GM23338 (cell line): ENCODE measurements at regions not wholly inside any gene's neighbourhood (a gene's known extent, or its start where the extent isn't known, plus 50 kb on each side); places are given as distances from the start of the nearest gene placed in this dataset.

ENCODE experiments used
- CREB1 ChIP-seq: fragments of 250-450 bp; sonication (Bioruptor Pico); IDR thresholded peaks from 2 replicates; pipeline ENCODE4 v1.5.0; 2020; ENCODE audit warnings: low read depth, mild to moderate bottlenecking, moderate library complexity
- EZH2 ChIP-seq: fragments of 200-600 bp; sonication (generic); IDR thresholded peaks from one replicate; pipeline ENCODE4 v1.8.0; 2017; ENCODE audit warnings: antibody characterized with exemption, mild to moderate bottlenecking, low read depth; ENCODE audit not compliant: unreplicated experiment
- EZH2phosphoT487 ChIP-seq: fragments of 200-600 bp; sonication (generic); IDR thresholded peaks from one replicate; pipeline ENCODE4 v1.8.1; 2018; ENCODE audit warnings: antibody characterized with exemption; ENCODE audit not compliant: unreplicated experiment
- JUNB ChIP-seq: IDR thresholded peaks from one replicate; pipeline ENCODE4 v1.6.1; 2016; ENCODE audit warnings: antibody characterized with exemption; ENCODE audit not compliant: unreplicated experiment
- NANOG ChIP-seq: IDR thresholded peaks from 2 replicates; pipeline ENCODE4 v1.6.1; 2016; ENCODE audit warnings: antibody characterized with exemption, borderline replicate concordance
- POLR2AphosphoS5 ChIP-seq: IDR thresholded peaks from 2 replicates; pipeline ENCODE4 v1.6.1; 2016; ENCODE audit warnings: antibody characterized with exemption, low read depth
- ZNF114 ChIP-seq: fragments of 250-450 bp; sonication (Bioruptor Pico); IDR thresholded peaks from 2 replicates; pipeline ENCODE4 v1.5.0; 2020; ENCODE audit warnings: mild to moderate bottlenecking, moderate library complexity
- ZNF331 ChIP-seq: fragments of 250-450 bp; sonication (Bioruptor Pico); IDR thresholded peaks from 2 replicates; pipeline ENCODE4 v1.5.0; 2020; ENCODE audit warnings: low read depth, mild to moderate bottlenecking, moderate library complexity
- TF ChIP-seq, protein P1 (sequence below), 2 experiments: fragments of 200-600 bp in 1 of 2; sonication (generic) in 1 of 2; conservative IDR thresholded peaks; 2 replicates each; pipeline versions ENCODE4 v1.5.1 to v1.6.1; 2016 to 2017; ENCODE audit warnings: antibody characterized with exemption in 2 of 2, low read depth in 2 of 2, mild to moderate bottlenecking in 2 of 2, moderate library complexity in 1 of 2
- TF ChIP-seq, protein P2 (sequence below): IDR thresholded peaks from one replicate; pipeline ENCODE4 v1.6.1; 2018; ENCODE audit warnings: antibody characterized with exemption; ENCODE audit not compliant: unreplicated experiment

DNA sequence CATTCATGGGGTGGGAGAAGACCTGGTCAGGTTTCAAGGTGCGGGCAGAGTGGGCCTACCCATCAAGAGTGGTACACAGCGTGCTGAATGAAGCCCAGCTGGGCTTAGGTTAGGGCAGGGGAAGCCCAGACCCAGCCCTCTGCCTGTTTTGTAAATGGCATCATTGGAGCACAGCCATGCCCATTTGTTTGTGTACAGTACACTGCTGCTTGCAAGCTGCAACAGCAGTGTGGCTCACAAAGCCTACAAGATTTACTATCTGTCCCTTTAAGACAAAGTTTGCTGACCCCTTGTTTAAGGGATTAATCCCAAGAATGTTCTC, 230.1 kb upstream of the TNRC6C start:
- TF ChIP-seq POLR2AphosphoS5 (no peak), EZH2 (no peak), CREB1 (CRISPR knock-in tag) (no peak), JUNB (no peak), EZH2phosphoT487 (no peak), NANOG (no peak), ZNF114 (CRISPR knock-in tag) (no peak), ZNF331 (CRISPR knock-in tag) (no peak)
- TF ChIP-seq, protein P1, sequence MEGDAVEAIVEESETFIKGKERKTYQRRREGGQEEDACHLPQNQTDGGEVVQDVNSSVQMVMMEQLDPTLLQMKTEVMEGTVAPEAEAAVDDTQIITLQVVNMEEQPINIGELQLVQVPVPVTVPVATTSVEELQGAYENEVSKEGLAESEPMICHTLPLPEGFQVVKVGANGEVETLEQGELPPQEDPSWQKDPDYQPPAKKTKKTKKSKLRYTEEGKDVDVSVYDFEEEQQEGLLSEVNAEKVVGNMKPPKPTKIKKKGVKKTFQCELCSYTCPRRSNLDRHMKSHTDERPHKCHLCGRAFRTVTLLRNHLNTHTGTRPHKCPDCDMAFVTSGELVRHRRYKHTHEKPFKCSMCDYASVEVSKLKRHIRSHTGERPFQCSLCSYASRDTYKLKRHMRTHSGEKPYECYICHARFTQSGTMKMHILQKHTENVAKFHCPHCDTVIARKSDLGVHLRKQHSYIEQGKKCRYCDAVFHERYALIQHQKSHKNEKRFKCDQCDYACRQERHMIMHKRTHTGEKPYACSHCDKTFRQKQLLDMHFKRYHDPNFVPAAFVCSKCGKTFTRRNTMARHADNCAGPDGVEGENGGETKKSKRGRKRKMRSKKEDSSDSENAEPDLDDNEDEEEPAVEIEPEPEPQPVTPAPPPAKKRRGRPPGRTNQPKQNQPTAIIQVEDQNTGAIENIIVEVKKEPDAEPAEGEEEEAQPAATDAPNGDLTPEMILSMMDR (conservative IDR thresholded peaks at IDR 0.05; ENCODE audit: low read depth in 2 of 2): no peak
- TF ChIP-seq, protein P2, sequence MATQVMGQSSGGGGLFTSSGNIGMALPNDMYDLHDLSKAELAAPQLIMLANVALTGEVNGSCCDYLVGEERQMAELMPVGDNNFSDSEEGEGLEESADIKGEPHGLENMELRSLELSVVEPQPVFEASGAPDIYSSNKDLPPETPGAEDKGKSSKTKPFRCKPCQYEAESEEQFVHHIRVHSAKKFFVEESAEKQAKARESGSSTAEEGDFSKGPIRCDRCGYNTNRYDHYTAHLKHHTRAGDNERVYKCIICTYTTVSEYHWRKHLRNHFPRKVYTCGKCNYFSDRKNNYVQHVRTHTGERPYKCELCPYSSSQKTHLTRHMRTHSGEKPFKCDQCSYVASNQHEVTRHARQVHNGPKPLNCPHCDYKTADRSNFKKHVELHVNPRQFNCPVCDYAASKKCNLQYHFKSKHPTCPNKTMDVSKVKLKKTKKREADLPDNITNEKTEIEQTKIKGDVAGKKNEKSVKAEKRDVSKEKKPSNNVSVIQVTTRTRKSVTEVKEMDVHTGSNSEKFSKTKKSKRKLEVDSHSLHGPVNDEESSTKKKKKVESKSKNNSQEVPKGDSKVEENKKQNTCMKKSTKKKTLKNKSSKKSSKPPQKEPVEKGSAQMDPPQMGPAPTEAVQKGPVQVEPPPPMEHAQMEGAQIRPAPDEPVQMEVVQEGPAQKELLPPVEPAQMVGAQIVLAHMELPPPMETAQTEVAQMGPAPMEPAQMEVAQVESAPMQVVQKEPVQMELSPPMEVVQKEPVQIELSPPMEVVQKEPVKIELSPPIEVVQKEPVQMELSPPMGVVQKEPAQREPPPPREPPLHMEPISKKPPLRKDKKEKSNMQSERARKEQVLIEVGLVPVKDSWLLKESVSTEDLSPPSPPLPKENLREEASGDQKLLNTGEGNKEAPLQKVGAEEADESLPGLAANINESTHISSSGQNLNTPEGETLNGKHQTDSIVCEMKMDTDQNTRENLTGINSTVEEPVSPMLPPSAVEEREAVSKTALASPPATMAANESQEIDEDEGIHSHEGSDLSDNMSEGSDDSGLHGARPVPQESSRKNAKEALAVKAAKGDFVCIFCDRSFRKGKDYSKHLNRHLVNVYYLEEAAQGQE: no peak
